ENCODE measurements at regions not wholly inside any gene's neighbourhood (a gene's known extent, or its start where the extent isn't known, plus 50 kb on each side); places are given as distances from the start of the nearest gene placed in this dataset.

DNA sequence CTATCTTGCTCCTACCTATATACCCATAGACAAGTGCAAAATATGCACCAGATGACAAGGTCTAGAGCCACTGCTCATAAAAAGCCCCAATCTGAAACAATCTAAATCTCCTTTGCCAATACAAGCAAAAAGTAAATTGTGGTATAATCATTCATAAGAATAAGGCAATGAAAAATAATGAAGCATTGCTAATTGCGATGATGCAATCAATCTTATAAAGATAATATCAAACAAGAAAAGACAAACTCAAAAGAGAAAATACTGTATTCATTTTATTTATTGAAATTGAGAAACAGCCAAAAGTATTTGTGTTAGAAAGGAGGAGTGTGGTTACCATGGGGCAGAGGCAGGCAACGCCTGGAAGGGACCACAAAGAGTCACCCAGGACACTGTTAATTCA lies 175.9 kb upstream of the GYPC start:
- TF ChIP-seq CTCF (conservative IDR thresholded peaks at IDR 0.05; ENCODE audit: low read depth in 2 of 2) = no peak
- no peak for TF ChIP-seq EZH2 (IDR thresholded peaks at IDR 0.05; ENCODE audit: low read depth, unreplicated experiment)
- no peak for TF ChIP-seq POLR2AphosphoS5 (IDR thresholded peaks at IDR 0.05; ENCODE audit: low read depth)
- no peak for TF ChIP-seq EZH2phosphoT487 (IDR thresholded peaks at IDR 0.05; ENCODE audit: unreplicated experiment)
- no peak for TF ChIP-seq REST (IDR thresholded peaks at IDR 0.05; ENCODE audit: unreplicated experiment)
